Urothelium cell line (cell line): ENCODE measurements at regions not wholly inside any gene's neighbourhood (a gene's known extent, or its start where the extent isn't known, plus 50 kb on each side); places are given as distances from the start of the nearest gene placed in this dataset.
"Not testable (repeated sequence)": the region's sequence is repeated elsewhere in the genome, so short reads cannot be mapped to it uniquely, and the experiment has no call there.

ENCODE experiments used
- DNase-seq: peaks from one replicate; pipeline ENCODE4 v3.0.0; 2011; ENCODE audit warnings: low spot score, mixed read lengths
- FAIRE-seq: peaks from 2 replicates; lab custom pipeline; 2011; peaks lifted over from hg19 to GRCh38; lab: Jason Lieb, UNC

DNA sequence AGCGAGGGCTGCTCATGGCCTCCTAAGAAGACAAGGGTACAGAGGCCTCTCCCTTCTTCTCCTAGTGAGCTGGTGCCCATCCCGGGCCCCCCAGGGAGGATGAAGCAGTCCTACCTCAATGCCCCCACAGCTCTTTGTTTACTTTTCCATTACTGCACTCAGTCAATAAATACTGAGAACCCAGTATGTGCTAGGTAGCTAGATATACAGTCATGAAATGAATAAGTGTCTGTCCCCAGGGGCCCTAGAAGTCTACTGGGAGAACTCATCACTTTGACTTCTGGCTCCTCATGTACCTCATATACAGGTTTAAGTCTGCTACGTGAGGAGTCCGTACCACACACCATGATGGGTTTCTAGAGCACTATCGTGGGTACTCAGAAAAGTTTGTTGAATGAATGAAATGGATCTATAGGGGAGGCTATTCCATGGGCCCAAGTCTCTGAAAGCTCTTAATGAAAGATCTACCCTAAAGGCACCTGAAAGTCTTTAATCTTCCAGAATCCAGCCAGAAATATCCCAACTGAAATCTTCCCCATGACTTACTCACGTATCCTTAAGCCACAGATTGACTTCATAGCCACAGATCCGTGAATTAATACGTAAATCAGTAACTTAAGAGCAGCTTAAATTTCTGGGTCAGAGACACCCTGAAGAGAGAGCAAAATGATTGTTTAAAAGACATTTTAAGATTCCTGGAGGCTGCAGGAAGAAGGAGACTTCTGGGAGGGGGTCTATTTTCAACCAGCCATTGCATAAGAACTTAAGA, 51.6 kb upstream of the POMP start:
- FAIRE-seq (no peak), DNase-seq (no peak)

GRCh38 chr13:28606466-28606865, 52.5 kb upstream of the POMP start:
- DNase-seq, result no peak
- FAIRE-seq, result no peak

GRCh38 chr13:28605147-28605546, 53.8 kb upstream of the POMP start:
- not testable (repeated sequence) for DNase-seq, FAIRE-seq

GRCh38 chr13:28603043-28603664, 55.8 kb upstream of the POMP start:
- FAIRE-seq (no peak), DNase-seq (no peak)

DNA sequence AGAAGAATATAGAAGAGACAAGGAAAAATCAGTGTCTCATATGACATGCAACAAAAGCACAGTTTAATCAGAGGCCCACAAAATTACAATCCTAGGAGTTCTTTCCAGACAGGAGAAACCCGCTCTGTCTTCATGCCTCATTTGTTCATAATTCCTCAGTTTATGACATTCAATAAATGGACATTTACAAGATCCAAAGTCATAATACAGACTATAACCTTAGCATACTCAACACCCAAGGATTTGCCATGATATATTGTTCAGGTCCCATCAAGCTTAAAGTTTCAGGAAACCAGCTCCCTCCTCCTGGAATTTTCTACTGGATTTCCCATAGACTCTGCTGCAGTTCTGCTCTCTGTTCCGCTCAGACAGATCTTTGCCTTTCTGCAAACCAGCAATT, 56.4 kb upstream of the POMP start:
- FAIRE-seq (no peak), DNase-seq (no peak)

DNA sequence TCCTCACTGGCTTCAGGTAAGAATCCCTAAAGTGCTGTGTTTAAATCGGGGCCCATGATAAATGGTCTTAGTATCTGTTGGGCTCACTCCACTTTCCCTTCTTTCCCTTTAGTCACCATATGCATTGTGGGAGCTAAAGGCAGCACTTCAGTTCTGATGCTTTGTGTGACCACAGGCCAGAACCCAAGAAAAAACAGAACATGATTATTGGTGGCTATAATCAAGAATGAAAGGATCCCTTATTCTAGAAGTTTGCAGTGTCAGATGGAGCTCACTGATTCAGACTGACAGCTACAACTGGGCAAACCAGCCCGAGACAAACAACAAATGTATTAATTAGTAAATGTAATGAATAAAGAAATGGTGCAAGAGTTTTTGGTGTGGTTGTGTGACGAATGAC, 57.3 kb upstream of the POMP start:
- no peak for FAIRE-seq
- no peak for DNase-seq

DNA sequence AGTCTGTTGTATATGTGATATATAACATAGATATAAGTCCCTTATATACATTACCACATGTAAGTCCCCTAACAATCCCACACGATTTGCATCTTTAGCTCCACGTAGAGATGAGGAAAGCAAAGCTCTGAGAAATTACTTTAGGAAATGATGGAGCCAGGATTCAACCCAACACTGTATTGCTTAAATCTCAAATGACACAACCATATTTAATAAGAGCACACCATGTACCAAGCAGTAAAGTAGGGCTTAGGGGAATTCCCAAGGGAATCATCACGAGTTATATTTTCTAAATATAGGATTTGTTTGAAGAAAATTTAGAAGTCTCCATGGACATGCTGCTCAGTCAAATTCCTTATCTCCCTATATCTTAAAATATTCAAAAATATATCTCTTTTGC, 61.3 kb upstream of the POMP start:
- DNase-seq (no peak), FAIRE-seq (no peak)

DNA sequence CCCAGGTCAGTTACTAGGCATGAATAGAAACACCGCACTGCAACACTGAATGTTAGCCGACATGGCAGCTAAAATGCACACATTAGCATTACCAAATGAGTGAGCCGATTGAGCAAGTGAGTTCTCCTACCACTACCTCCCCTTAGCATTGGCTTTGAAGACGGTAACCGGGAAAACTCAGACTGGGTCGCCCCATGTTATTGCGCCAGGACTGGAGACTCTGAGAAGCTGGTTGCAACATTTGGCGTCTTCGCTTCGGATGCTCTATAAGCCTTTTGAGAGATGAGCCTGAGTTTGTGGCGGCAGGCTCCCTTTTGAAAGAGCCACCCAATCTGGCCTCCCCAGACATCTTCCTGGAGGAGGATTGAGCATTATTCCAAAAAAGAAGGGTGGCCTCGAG, 68.5 kb upstream of the POMP start:
- FAIRE-seq, result no peak

GRCh38 chr13:28588296-28588695, 70.6 kb upstream of the POMP start:
- no peak for FAIRE-seq
- no peak for DNase-seq

More for the DNA sequence above, 68.5 kb upstream of the POMP start:
- DNase-seq, result no peak

GRCh38 chr13:28587174-28587540, 71.8 kb upstream of the POMP start:
- no peak for DNase-seq
- FAIRE-seq, result no peak

DNA sequence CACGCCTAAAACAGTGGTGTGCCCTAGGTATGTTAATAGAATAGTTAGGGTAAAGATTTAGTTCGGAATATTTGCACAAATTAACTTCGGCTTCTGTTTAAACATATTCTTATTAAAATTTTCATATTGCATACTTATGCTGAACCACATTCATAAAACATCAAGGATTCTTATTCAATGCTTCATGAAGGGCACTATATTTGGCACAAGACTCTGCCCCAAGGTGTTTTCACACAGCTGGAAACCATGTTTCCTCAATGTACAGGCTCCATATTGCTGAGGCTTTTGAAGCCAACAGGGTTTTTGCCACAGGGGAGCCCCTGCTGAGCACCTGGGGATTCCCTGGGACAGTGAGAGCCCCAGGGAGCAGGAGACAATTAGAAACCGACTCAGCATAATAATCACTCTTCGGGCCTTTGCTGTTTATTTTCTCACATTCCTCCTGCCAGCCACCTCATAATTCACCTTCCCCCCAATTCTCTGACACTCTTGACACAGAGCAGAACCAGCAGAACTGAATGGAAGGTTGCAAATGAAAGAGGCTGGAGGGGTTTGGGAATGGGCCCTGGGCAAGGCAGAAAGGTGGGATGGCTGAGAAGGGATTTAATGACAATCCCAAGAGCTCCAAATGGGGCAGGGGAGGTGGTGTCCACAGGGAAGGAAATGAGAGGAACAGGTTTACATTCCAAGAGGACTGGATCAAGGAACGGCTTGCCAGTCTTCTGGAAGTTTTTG, 72.3 kb upstream of the POMP start:
- DNase-seq, result no peak
- no peak for FAIRE-seq

- FAIRE-seq, result no peak
These were observed 73.4 kb upstream of the POMP start for GRCh38 chr13:28585561-28585960.

GRCh38 chr13:28584873-28585381, 74.0 kb upstream of the POMP start:
- DNase-seq (peak; percentile 10), FAIRE-seq (no peak)

More at GRCh38 chr13:28585561-28585960, 73.4 kb upstream of the POMP start:
- DNase-seq, result no peak

GRCh38 chr13:28583651-28584091, 75.3 kb upstream of the POMP start:
- FAIRE-seq, result no peak
- no peak for DNase-seq

- no peak for DNase-seq
- no peak for FAIRE-seq
These were observed 76.1 kb upstream of the POMP start for GRCh38 chr13:28582892-28583240.

DNA sequence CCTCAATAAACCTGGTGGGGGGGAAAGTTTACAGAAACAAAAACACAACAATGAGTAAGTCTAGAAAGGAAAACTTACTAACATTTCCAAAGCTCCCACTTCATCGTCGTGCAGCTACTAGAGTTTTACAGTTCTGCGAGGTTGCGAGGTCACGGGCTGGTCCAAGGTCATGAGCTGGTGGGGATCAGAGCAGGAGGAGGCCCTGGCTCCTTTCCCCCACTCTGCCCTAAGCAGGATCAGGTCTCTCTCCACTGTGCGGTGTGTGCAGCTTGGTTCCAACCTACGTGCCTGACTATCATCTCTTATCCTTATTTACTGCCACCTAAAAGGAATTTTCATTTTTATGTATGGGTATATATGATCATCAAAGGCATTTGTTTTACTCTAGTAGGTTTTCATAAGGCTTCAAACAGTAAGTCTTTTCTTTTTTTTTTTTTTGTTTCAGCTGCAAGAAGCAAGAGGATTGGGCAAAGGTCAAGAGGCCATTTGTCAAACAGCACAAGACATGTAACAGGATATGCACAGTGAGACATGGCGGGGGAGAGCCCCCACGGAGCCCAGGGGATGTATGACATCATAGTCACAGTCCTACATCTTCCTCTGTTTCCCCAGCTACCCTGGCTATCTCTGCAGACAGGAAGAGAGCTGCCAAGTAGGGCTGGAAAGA, 76.6 kb upstream of the POMP start:
- FAIRE-seq, result no peak
- DNase-seq, result no peak

DNA sequence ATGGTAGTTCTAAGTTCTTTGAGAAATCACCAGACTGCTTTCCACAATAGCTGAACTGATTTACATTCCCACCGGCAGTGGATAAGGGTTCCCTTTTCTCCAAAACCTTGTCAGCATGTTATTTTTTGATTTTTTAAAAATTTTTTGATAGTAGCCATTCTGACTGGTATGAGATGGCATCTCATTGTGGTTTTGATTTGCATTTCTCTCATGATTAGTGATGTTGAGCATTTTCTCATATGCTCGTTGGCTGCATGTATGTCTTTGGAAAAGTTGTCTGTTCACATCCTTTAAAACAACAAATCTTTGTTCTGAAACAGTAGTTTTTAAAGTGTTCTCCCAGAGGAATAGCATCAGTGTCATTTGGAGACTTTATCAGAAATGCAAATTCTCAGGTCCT, 77.5 kb upstream of the POMP start:
- FAIRE-seq (no peak), DNase-seq (no peak)

- FAIRE-seq (no peak), DNase-seq (no peak)
These were observed 79.2 kb upstream of the POMP start for GRCh38 chr13:28579736-28580135.

DNA sequence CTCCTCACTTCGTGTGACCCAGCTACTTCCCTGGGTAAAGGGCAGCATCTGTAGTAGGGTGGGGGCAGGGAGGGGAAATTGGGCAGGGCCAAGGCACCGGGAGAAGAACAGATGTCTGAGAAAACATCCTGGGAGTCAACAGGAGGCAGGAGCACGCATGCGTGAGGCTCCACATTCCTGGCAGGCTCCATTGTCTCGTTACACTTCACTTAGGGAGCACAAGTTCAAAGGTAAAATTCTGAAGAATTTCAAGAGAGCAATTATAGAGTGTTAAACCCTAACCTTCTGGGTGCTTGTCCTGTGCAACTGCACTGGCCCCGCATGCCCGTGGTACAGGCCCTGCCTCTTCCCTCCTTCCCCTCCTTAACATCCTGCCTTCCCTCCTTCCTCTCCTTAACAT, 79.6 kb upstream of the POMP start:
- FAIRE-seq (no peak), DNase-seq (no peak)

- DNase-seq (no peak), FAIRE-seq (no peak)
These were observed 81.1 kb upstream of the FLT1 start for GRCh38 chr13:28576067-28576466.

DNA sequence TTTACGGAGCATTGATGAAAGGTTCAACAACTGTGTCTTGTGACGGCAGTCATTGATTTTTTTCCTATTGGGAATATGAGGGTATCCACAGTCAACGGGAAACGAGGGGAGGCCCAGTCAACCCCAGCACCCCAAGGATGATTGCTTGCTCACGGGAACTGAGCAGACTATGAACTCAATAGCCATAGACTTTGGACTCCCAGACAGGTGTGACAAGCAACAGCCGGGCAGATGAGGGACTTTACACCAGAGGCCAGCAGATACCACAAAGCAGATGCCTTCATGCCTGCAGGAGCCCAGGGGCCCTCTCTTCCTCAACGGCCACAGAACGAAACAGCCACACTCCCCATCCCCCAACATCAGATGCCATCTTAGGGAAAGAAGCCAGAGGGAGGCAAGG, 80.3 kb upstream of the FLT1 start:
- FAIRE-seq (no peak), DNase-seq (no peak)
